Right lobe of liver (tissue), 4 donors: ENCODE measurements at regions not wholly inside any gene's neighbourhood (a gene's known extent, or its start where the extent isn't known, plus 50 kb on each side); places are given as distances from the start of the nearest gene placed in this dataset.

ENCODE experiments used
- POLR2A ChIP-seq: fragments of 450-650 bp; IDR thresholded peaks from one replicate; pipeline ENCODE4 v1.6.1; 2017; ENCODE audit warnings: antibody characterized with exemption, mild to moderate bottlenecking
- TF ChIP-seq, protein P1 (sequence below), 4 donors: fragments of 200-600 bp in 3 of 4; fragments of 450-650 bp in 1 of 4; IDR thresholded peaks; one replicate each; pipeline versions ENCODE4 v1.5.1 to v1.8.0; 2016 to 2022; ENCODE audit warnings: antibody characterized with exemption in 4 of 4, mild to moderate bottlenecking in 2 of 4
- donor health status: DM: no; HTN: no; CAD: no.
- donor health status: DM: no; HTN: no; CAD: no.
- donor health status: DM: no; HTN: yes; CAD: no.

- TF ChIP-seq, protein P1, sequence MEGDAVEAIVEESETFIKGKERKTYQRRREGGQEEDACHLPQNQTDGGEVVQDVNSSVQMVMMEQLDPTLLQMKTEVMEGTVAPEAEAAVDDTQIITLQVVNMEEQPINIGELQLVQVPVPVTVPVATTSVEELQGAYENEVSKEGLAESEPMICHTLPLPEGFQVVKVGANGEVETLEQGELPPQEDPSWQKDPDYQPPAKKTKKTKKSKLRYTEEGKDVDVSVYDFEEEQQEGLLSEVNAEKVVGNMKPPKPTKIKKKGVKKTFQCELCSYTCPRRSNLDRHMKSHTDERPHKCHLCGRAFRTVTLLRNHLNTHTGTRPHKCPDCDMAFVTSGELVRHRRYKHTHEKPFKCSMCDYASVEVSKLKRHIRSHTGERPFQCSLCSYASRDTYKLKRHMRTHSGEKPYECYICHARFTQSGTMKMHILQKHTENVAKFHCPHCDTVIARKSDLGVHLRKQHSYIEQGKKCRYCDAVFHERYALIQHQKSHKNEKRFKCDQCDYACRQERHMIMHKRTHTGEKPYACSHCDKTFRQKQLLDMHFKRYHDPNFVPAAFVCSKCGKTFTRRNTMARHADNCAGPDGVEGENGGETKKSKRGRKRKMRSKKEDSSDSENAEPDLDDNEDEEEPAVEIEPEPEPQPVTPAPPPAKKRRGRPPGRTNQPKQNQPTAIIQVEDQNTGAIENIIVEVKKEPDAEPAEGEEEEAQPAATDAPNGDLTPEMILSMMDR (IDR thresholded peaks at IDR 0.05), result no peak
- TF ChIP-seq POLR2A, result no peak
Measured at GRCh38 chr11:21810650-21811049, 382.2 kb upstream of the ANO5 start.
